Thyroid gland (tissue), 4 donors: ENCODE measurements at regions not wholly inside any gene's neighbourhood (a gene's known extent, or its start where the extent isn't known, plus 50 kb on each side); places are given as distances from the start of the nearest gene placed in this dataset.

Source experiments
- POLR2A ChIP-seq, 2 donors: fragments of 450-650 bp; IDR thresholded peaks; one replicate each; pipeline ENCODE4 v1.6.1; 2017; ENCODE audit warnings: antibody characterized with exemption in 2 of 2, mild to moderate bottlenecking in 2 of 2, moderate library complexity in 1 of 2
- TF ChIP-seq, protein P1 (sequence below), 6 experiments: fragments of 200-600 bp in 3 of 6; fragments of 450-650 bp in 3 of 6; sonication (generic) in 3 of 6; IDR thresholded peaks; one replicate each; pipeline ENCODE4 v1.5.1; 2016 to 2019; ENCODE audit warnings: antibody characterized with exemption in 6 of 6, mild to moderate bottlenecking in 2 of 6, inconsistent platforms in 1 of 6, moderate library complexity in 1 of 6

GRCh38 chr1:119276558-119276957, 92.0 kb upstream of the HAO2 start:
- TF ChIP-seq, protein P1, sequence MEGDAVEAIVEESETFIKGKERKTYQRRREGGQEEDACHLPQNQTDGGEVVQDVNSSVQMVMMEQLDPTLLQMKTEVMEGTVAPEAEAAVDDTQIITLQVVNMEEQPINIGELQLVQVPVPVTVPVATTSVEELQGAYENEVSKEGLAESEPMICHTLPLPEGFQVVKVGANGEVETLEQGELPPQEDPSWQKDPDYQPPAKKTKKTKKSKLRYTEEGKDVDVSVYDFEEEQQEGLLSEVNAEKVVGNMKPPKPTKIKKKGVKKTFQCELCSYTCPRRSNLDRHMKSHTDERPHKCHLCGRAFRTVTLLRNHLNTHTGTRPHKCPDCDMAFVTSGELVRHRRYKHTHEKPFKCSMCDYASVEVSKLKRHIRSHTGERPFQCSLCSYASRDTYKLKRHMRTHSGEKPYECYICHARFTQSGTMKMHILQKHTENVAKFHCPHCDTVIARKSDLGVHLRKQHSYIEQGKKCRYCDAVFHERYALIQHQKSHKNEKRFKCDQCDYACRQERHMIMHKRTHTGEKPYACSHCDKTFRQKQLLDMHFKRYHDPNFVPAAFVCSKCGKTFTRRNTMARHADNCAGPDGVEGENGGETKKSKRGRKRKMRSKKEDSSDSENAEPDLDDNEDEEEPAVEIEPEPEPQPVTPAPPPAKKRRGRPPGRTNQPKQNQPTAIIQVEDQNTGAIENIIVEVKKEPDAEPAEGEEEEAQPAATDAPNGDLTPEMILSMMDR (IDR thresholded peaks at IDR 0.05): no peak
- no peak for TF ChIP-seq POLR2A (IDR thresholded peaks at IDR 0.05)
